Transverse colon (tissue), 4 donors: ENCODE measurements at regions not wholly inside any gene's neighbourhood (a gene's known extent, or its start where the extent isn't known, plus 50 kb on each side); places are given as distances from the start of the nearest gene placed in this dataset.

ENCODE experiments used
- CTCF ChIP-seq, 5 experiments: fragments of 200-600 bp in 3 of 5; fragments of 450-650 bp in 2 of 5; sonication (generic) in 3 of 5; IDR thresholded peaks; 1 replicate in 2 of 5; 2 replicates in 3 of 5; pipeline ENCODE4 v1.5.1; 2016 to 2017; ENCODE audit warnings: antibody characterized with exemption in 5 of 5, inconsistent platforms in 3 of 5, mild to moderate bottlenecking in 2 of 5, moderate library complexity in 1 of 5
- POLR2AphosphoS5 ChIP-seq, 3 donors: sonication (generic); formaldehyde crosslinking; IDR thresholded peaks; one replicate each; pipeline ENCODE4 v1.6.1; 2016; ENCODE audit warnings: antibody characterized with exemption in 3 of 3

DNA sequence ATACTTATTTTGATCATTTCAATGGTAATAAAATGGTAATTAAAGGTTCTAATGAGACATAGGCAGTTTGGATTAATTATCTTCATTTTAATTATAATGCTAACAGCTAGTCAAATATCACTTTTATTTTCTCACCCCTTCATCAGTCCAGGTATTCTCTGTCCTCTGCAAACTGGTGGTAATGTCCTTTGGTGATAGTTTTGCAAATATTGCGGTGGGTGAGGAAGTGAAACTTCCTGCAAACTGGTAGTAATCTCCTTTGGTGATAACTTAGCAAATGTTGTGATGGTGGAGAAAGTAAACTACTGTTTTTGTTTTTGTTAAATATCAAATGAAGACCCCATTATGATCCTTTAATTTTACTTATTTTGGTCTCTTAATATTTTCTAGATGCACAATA lies 209.0 kb downstream of the AMY1C start:
- TF ChIP-seq CTCF (IDR thresholded peaks at IDR 0.05) (no peak), POLR2AphosphoS5 (IDR thresholded peaks at IDR 0.05) (no peak)
